Left ventricle myocardium inferior (tissue), 1 donor: ENCODE measurements at regions not wholly inside any gene's neighbourhood (a gene's known extent, or its start where the extent isn't known, plus 50 kb on each side); places are given as distances from the start of the nearest gene placed in this dataset.

ENCODE experiments used
- DNase-seq: peaks from one replicate; pipeline ENCODE4 v3.0.0-alpha.2; 2020
- H3K27ac ChIP-seq: fragments of 200-600 bp; replicated peaks from 2 replicates; pipeline ENCODE4 v1.8.0; 2021
- H3K27me3 ChIP-seq: fragments of 200-600 bp; 2 replicates; pipeline ENCODE4 v1.8.0; 2021; ENCODE audit warnings: low read depth
- H3K36me3 ChIP-seq: fragments of 200-600 bp; 2 replicates; pipeline ENCODE4 v1.8.0; 2021
- H3K4me1 ChIP-seq: fragments of 200-600 bp; 2 replicates; pipeline ENCODE4 v1.8.0; 2021
- H3K4me3 ChIP-seq: fragments of 200-600 bp; 2 replicates; pipeline ENCODE4 v1.8.0; 2021; ENCODE audit warnings: mild to moderate bottlenecking, moderate library complexity
- H3K9me3 ChIP-seq: fragments of 200-600 bp; replicated peaks from 2 replicates; pipeline ENCODE4 v1.8.0; 2021
- intact Hi-C: fragments of 100-400 bp; cut with micrococcal nuclease; formaldehyde crosslinking; loops from one replicate; pipeline ENCODE4 v1.11.0; 2022
- TF ChIP-seq, protein P1 (sequence below): fragments of 200-600 bp; IDR thresholded peaks from 2 replicates; pipeline ENCODE4 v1.8.0; 2021; ENCODE audit warnings: antibody characterized with exemption, mild to moderate bottlenecking, borderline replicate concordance
- donor health status: DM: no; HTN: yes; CAD: no; lungs with severe emphysema.

DNA sequence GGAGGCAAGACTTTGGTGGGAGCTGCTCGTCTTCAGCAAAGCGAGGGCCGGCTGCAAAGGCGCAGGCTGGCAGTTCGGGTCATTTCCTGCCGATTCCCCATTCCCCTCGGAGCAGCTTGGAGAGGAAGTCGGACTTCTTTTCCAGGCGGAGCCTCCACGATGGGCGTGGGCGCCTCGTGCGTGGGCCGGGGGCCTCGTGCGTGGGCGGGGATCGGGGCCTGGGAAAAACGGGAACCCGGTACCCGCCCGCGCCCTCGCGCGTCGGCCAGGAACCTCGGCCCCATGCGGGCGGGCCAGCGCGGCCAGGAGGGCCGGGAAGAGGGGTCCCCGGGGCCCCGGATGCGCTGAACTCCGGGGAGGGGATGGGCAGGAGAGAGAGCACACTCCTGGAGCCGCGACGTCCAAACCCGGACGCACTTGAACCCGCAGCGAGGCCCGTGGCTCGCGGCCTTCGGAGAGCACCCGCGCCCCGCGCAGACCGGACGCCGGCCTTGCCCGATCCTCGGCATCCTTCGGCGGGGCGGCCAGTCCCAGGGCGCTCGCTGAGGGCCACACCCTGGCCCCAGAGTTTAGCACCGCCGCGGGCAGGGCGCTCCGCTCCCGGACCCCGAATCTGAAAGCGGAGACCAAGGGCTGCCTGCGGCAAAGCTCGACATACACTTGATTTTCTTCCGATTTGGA is 368.4 kb downstream of the MTX2 start:
- intact Hi-C loops = loop anchor here (5.0 to 10.0 kb wide), 2 partner anchors 83 to 500 kb away; no protein-coding TSS in a partner anchor

DNA sequence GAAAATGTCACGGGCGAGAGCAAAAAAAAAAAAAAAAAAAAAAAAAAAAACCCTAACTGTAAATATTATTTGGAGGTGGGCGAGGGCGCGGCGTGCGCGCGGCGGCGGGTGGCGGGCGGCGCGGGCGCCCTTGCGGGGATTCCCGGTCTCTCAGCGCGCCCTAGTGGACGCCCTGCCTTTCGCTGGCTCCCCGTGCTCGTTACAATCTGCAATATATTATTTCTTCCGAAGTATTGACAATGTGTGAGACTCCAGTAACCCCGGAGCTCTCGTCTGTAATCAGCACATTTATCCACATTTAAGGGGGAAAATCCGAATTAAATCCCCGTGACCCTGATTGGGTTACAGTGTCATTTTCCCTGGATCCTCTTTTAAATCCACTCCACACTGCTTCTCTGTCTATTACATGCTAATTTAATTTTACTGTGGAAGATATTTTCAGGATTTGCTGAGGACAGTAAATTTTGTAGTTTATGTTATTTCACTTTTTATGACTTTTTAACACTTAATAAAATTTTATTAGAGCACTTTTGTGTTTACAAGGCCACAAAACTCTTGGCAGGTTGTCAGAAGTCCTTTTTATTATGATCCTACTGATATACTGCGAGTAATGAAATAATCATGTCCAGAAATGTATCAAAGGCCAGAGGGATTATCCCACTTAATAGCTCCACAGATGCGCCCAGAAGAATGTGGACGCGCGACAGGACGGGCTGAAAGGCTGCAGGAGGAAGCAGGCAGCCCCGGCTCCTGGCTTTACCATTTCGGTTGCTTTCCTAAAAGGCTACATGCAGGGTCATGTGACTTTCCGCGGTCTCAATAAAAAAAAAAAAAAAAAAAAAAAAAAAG is 369.1 kb downstream of the MTX2 start:
- Histone ChIP-seq H3K36me3 (no peaks in the 10 kb centered on the region), H3K4me1 (peaks cover 8% of the 10 kb centered on the region), H3K27ac (no peak overlapping the region), H3K27me3 (peaks cover 98% of the 10 kb centered on the region), H3K4me3 (peak overlapping the region; percentile 72), H3K9me3 (no peaks in the 10 kb centered on the region)
- intact Hi-C loops = loop anchor here (5.0 to 10.0 kb wide), 2 partner anchors 84 to 501 kb away; no protein-coding TSS in a partner anchor
- TF ChIP-seq, protein P1, sequence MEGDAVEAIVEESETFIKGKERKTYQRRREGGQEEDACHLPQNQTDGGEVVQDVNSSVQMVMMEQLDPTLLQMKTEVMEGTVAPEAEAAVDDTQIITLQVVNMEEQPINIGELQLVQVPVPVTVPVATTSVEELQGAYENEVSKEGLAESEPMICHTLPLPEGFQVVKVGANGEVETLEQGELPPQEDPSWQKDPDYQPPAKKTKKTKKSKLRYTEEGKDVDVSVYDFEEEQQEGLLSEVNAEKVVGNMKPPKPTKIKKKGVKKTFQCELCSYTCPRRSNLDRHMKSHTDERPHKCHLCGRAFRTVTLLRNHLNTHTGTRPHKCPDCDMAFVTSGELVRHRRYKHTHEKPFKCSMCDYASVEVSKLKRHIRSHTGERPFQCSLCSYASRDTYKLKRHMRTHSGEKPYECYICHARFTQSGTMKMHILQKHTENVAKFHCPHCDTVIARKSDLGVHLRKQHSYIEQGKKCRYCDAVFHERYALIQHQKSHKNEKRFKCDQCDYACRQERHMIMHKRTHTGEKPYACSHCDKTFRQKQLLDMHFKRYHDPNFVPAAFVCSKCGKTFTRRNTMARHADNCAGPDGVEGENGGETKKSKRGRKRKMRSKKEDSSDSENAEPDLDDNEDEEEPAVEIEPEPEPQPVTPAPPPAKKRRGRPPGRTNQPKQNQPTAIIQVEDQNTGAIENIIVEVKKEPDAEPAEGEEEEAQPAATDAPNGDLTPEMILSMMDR = peak; percentile 85
- peak; percentile 62 for DNase-seq

More for the DNA sequence above, 368.4 kb downstream of the MTX2 start:
- TF ChIP-seq, protein P1 = no peak
- no peaks in the 10 kb centered on the region for H3K36me3 ChIP-seq
- no peaks in the 10 kb centered on the region for H3K9me3 ChIP-seq
- peak; percentile 36 for DNase-seq
- peaks cover 8% of the 10 kb centered on the region for H3K4me1 ChIP-seq
- H3K4me3 ChIP-seq = peak overlapping the region; percentile 72
- H3K27ac ChIP-seq = peak overlapping the region; percentile 39
- H3K27me3 ChIP-seq = peaks cover 97% of the 10 kb centered on the region

DNA sequence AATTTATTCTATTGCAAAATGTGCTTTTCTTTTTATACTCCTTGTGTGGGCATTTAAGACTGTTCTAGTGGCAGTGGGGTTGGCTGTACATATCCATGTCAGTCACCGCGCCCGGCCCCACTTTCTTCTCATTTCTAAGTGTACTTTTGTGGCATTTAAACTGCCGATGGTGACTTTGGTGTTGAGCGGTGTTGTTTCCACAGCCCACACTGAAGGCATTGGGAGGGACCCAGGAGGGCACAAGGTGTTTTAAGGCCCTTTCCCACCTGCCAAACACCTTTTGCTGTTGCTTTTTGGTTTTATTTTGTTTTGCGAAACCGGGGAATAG is 369.7 kb downstream of the MTX2 start:
- no peak overlapping the region for H3K4me3 ChIP-seq
- intact Hi-C loops = loop anchor here (5.0 to 10.0 kb wide), 2 partner anchors 84 to 502 kb away; no protein-coding TSS in a partner anchor
- no peak overlapping the region for H3K27ac ChIP-seq
- H3K9me3 ChIP-seq = no peaks in the 10 kb centered on the region
- H3K36me3 ChIP-seq = no peaks in the 10 kb centered on the region
- DNase-seq = no peak
- peaks cover 99% of the 10 kb centered on the region for H3K27me3 ChIP-seq
- H3K4me1 ChIP-seq = peaks cover 8% of the 10 kb centered on the region
- TF ChIP-seq, protein P1 = no peak

DNA sequence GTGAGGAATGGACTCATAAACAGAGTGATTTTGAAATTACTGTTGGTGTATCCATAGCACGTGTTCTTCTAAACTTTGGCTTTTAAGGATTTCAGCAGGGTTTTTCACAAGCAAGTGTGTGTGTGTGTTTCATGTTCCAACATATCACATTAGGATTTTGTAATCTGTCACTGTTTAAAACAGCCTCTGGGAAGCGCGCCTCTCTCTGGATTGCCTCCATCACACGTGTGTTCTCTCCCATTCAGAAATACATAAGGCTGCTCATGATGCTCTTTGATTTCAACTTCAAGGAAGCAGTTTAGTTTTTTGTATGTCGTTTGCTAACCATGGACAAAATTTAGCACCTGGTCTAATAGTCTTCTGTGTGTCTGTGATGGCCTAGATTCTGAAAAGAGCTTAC is 370.4 kb downstream of the MTX2 start:
- no peaks in the 10 kb centered on the region for H3K9me3 ChIP-seq
- H3K4me3 ChIP-seq = no peak overlapping the region
- no peaks in the 10 kb centered on the region for H3K36me3 ChIP-seq
- H3K27me3 ChIP-seq = peaks cover 99% of the 10 kb centered on the region
- H3K4me1 ChIP-seq = peaks cover 8% of the 10 kb centered on the region
- intact Hi-C loops = loop anchor here (5.0 to 10.0 kb wide), 2 partner anchors 85 to 502 kb away; no protein-coding TSS in a partner anchor
- TF ChIP-seq, protein P1 = no peak
- no peak overlapping the region for H3K27ac ChIP-seq
- DNase-seq = no peak

DNA sequence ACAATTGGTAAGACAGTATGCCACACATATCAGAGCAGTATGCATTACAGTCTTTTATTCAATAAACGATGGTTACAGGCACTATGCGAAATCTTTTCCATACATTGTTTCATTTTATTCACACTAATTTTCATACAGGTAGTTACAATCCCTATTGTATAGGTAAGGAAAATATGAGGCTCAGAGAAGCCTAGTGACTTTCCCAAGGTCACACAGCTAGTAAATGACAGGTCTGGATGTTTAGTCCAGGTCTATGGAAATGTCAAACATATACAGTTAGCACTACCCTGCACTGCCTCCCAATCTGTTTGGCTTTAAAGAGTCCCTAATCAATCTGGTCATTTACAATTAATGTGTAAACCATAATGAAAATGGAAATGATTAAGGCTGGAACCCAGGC is 372.2 kb downstream of the MTX2 start:
- H3K27ac ChIP-seq = no peak overlapping the region
- TF ChIP-seq, protein P1 = no peak
- H3K4me3 ChIP-seq = no peak overlapping the region
- H3K9me3 ChIP-seq = no peaks in the 10 kb centered on the region
- H3K36me3 ChIP-seq = no peaks in the 10 kb centered on the region
- peaks cover 99% of the 10 kb centered on the region for H3K27me3 ChIP-seq
- intact Hi-C loops = no loop called here
- H3K4me1 ChIP-seq = peaks cover 8% of the 10 kb centered on the region
- DNase-seq = no peak
